HG03469 (cell line): ENCODE measurements at regions not wholly inside any gene's neighbourhood (a gene's known extent, or its start where the extent isn't known, plus 50 kb on each side); places are given as distances from the start of the nearest gene placed in this dataset.
"Not testable (repeated sequence)": the region's sequence is repeated elsewhere in the genome, so short reads cannot be mapped to it uniquely, and the experiment has no call there.

Source experiments
- ATAC-seq: cut with Tn5 transposase; IDR thresholded peaks from one replicate; pipeline ENCODE4 v1.9.1; 2021; ENCODE audit warnings: mild to moderate bottlenecking, moderate library complexity, moderate number of reproducible peaks; ENCODE audit not compliant: unreplicated experiment

DNA sequence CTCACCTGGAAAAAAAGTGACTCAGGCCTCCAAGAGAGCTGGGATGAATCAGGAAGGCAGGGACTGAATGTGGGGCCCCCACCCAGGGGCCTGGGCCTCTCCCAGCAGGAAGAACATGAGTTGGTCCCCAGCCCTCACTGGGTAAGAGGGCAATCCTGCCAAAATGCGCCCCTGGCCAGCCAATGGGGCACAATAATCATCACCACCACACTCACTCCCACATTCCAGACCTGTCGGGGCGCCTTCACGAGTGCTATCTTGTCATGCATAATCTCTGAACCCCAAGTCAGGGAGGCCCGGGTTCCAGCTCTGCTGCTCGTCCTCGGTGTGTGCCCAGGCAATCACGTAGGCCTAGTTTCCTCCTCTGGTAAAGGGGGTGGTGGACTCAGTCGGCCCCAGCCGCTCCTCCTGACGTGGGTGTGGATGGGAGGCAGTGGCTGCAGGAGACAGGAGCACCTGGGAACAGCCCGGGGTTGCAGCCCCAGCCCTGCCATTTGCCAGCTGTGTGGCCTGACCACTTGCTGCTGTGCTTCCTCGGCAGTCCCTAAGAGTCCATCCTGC, 115.1 kb downstream of the CYP26B1 start:
- ATAC-seq: no peak

- ATAC-seq: no peak
These were observed 116.1 kb downstream of the CYP26B1 start for GRCh38 chr2:72031346-72032110.

DNA sequence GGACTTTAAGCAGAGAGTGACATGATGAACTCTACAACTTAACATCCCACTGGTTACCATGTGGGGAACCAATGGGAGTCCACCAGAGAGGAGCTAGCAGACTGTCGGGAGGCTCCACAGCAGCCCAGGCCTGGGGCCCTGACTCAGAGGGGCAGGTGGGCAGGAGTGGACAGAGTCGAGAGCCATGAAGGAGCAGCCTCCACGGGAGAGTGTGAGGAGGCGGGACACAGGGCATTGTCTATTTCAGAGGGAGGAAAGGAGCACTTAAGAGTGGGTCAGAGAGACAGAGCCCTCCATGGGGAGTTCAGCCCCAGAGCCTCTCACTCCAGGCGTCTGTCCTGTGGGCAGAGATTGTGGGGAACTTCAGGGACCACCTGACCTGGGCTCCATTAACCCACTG, 118.7 kb downstream of the CYP26B1 start:
- ATAC-seq: no peak

GRCh38 chr2:72028351-72028995, 119.2 kb downstream of the CYP26B1 start:
- no peak for ATAC-seq

GRCh38 chr2:72027426-72028161, 120.1 kb downstream of the CYP26B1 start:
- no peak for ATAC-seq

DNA sequence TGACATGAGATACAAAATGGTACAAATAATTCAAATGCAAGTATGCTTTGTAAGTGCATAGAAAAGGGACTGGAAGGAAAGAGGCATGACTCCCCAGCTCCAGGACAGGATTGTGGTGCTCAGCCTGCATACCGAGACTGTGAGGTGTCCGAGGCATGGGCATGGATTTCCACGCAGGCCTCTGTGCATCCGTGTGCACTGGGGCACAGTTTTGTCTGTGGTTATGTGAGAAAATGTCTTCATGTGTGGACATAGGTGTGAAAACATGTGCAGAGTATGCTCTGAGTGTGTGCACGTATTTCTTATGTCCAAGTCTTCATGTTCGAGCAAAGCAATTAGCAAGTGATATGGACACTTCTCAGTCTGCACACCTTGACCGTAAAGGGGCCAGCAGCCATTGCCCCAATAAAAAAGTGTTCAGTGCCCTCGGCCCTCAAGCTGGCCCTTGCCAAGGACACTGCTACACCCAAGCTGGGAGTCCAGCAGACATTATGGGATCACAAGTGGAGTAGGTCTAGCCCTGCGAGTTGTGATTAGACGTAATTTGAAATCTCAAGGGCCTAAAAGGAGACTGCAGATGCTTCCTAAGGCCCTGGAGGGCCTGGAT, 120.7 kb downstream of the CYP26B1 start:
- no peak for ATAC-seq

- ATAC-seq: no peak
These were observed 123.0 kb downstream of the CYP26B1 start for GRCh38 chr2:72024451-72025175.

DNA sequence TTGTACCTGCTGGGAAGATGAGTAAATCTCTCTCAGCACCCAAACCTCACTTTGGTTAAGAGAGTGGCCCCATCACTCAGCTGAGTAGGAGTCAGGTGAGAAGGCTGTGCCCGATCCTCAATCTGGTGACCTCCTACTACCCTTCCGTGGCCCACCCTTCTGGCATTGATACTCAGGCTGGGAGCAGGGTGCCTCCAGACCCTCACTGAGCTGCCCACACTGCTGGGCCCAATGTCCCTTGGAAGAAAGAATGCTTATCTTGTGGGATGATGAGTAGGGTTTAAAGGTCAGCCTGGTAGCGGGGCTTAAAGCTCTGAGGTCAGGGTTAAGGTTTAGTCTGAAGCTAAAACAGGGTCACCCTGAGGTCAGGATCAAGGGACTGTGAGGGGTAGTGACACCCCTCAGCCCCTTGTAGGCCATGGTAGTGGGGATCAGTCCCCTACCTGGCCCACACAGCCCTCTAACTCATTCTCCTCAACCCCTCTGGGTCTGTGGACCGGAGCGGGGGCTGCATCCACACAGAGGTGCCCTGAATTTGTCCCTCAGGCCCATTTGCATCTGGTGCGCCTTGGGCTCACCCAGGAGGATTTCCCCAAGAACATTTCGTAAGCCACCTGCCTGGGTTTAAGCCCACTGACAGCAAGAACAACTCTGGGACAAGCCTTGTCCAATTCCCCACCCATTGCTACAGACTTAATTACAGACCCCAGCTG, 123.8 kb downstream of the CYP26B1 start:
- ATAC-seq: no peak

DNA sequence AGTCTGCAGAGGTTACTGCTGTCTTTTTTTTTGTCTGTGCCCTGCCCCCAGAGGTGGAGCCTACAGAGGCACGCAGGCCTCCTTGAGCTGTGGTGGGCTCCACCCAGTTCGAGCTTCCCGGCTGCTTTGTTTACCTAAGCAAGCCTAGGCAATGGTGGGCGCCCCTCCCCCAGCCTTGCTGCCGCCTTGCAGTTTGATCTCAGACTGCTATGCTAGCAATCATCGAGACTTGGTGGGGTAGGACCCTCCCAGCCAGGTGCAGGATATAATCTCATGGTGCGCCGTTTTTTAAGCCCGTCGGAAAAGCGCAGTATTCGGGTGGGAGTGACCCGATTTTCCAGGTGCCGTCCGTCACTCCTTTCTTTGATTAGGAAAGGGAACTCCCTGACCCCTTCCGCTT, 126.3 kb downstream of the CYP26B1 start:
- ATAC-seq: not testable (repeated sequence)

GRCh38 chr2:72015266-72015665, 132.4 kb downstream of the CYP26B1 start:
- no peak for ATAC-seq

DNA sequence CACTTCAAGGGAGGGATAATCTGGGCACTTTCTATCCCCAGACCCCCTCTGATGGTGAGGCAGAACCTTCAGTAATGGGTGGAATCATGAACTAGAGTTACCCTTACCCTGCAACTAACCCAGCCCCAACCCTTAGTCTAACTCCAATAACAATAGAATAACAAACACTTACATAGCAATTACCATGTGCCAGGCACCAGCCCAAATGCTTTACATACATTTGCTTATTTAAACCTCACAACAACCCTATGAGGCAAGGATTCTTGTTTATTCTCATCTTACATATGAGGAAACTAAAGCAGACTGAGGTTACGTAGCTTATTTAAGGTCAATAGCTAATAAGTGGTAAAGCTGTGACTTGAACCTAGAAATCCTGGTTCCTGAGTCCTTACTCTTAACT, 132.8 kb downstream of the CYP26B1 start:
- ATAC-seq: no peak

- ATAC-seq: no peak
These were observed 133.9 kb downstream of the CYP26B1 start for GRCh38 chr2:72013726-72014125.

GRCh38 chr2:72012886-72013574, 134.6 kb downstream of the CYP26B1 start:
- ATAC-seq: no peak

DNA sequence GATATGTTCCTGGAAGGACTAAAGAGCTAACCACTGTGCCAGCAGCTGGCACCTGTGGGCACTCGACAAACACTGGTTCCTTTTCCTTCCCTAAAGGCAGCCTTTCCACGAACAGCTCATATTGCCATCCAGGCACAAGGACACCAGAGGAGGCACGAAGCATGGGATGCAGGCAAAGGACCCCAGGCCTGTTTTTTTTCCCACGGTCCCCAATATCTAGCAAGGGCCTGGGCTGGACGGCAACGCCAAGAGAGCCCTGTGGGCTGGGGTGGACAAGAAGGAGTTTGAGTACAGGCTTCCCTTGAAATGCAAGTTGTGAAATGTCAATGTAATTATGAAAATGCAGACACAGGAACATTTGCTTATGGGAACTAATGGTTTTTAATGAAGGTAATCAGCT, 135.9 kb downstream of the CYP26B1 start:
- no peak for ATAC-seq

DNA sequence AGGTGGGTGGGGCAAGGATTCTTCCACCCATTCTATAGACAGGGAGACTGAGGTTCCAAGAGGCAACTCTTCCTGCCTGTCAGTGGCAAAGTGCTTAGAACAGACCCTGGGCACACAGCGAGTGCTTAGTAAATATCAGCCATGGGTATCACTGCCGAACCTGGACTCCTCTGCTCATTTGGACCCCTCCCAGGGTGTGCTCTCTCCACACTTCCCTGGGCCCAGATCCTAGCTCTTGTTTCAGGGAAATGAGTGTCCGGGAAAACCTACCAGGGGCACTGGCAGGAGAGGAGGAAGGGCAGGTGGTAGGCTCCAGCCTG, 136.3 kb downstream of the CYP26B1 start:
- ATAC-seq: no peak

- no peak for ATAC-seq
These were observed 136.9 kb downstream of the CYP26B1 start for GRCh38 chr2:72010647-72011369.

DNA sequence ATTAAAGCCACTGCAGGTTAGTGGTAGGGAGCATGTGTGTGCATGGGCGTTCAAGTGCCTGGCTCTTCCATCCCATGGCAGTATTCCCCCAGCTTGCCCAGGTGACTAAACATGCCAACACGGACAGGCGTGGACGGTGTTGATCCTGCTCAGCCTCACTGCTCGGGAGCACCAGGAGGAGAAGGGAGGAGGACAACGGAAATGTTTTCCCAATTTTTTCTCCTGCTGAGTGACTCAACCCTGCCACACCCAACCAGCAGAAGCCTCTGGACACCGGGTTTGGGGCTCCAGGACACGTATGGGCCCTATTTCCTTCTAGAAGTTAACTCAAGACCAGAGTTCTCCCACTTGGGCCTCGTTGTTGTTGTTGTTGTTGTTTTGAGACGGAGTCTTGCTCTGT, 139.1 kb downstream of the CYP26B1 start:
- no peak for ATAC-seq

DNA sequence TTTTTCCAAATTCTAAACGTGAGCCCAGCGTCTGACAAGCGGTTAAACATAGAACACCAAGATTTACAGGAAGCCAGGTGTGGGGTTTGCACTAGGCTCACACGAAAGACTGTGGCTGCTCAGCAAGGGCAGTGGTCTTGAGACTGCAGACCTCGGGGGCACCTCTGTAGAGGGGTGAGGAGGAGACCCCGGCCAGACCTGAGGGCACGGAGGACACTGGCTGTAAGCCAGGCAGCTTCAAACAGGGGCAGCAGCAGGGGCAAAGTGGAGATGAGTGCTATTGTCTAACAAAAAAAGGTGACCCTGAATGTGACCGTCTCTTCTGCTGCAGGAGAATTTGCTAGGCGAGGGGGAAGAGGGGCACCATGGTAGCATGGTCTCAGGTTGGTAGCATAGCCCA, 140.3 kb downstream of the CYP26B1 start:
- no peak for ATAC-seq
